CD4-positive, alpha-beta T cell treated with Interleukin-6 for 4 hours (primary cell): ENCODE measurements at regions not wholly inside any gene's neighbourhood (a gene's known extent, or its start where the extent isn't known, plus 50 kb on each side); places are given as distances from the start of the nearest gene placed in this dataset.
A peak's percentile ranks its signal among the peaks of the same experiment; 100 is the strongest.

Experiments used
- DNase-seq: peaks from one replicate; pipeline ENCODE4 v3.0.0-alpha.2; 2020; ENCODE audit warnings: mixed read lengths

DNA sequence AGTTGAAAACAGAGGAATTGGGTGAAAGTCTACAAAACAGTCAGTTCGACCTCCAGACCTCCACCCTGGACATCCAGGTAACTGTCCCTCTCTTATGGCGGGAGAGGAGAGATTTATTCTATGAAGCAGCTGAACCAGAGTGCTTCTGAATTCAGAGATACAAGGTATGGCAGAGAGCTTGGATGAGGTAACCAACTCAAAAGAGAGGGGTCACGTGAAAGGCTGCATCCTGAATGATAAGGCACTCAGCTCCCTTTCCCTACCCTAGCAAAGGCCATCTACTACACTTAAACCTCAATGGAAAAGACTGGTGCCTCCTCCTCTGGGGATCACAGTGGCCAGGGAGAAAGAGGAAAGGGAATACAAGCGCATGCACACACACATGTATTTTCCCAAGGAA lies 88.4 kb upstream of the KCNA3 start:
- no peak for DNase-seq

DNA sequence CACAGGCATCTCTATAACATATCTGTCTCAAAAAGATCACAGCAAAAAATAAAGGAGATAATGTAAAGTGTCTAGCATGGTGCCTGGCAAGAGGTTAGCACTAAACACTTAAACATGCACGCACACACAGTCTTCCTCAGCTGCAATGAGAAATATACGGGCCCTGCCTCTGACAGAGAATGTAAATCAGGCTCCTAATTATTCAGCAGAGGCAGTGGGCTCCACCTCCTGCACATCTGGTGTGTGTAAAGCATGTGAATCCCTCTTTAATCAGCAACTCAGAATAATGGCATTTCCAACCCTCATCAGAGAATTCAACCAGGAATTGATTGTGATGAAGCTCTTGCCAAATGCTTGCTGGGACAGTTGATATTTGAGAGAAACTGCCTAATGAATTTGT lies 85.6 kb upstream of the KCNA3 start:
- no peak for DNase-seq

DNA sequence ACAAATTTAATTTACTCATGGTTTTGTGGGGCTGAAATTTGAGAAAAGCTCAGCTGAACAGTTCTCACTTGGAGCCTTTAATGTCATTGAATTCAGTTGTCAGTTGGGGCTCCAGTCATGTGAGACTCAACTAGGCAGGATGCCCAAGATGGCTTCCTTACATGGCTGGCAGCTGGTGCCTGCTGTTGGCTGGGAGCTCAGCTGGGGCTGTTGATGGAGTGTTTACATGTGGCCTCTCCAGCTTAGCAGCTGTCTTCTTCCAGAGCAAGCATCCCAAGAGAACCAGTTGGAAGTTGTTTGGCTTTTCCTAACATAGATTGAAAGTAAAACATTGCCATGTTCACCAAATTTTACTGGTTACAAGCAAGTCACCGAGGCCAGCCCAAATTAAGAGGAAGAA lies 81.8 kb upstream of the KCNA3 start:
- DNase-seq = no peak

DNA sequence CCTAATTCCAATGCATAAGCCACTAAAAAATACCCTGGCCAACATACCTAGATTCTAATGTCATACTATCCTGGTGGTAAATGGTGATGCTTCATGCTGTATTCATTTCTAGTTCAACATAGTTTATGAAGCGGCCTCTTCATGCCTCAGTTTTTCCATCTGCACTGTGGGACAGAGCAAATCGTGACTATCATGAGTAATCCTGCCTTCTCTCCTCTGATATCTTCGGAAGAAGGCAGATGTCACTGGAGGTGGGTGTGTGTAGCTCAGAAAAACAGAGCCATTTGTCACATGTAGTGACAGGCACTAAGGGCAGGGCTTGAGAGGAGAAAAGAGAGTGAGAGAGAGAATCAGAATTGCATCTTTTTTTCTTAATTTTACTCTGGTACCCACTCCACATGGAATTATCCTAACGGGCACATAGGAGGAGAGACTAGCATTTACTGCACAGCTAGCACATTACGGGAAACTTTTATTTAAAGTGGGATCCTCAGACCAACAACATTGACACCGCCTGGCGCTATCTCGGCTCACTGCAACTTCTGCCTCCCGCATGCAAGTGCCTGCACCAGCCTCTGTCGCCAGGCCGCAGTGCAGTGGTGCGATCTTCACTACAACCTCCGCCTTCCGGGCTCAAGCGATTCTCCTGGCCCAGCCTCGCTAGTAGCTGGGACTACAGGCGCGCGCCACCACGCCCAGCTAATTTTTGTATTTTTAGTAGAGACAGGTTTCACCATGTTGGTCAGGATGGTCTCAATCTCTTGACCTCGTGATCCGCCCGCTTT lies 78.4 kb upstream of the KCNA3 start:
- DNase-seq = no peak

DNA sequence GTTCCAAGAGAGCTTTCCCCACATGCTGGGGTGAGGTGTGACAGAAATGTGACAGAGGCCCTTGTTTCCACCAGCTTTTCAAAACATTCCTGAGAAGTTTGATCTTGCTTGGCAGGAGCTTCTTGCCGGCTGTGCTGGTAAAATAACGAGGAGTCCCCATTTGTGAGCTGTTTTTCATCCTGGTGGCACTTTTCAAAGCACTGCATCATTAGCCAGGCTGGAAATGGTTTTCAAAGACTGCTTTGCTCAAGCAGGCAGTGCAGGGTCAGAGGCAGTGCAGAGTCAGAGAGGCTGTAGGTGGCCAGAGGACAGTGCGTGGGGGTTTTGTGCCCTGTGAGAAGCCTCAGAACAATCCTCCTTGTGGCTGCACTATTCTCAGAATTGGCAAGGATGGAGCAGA lies 75.8 kb upstream of the KCNA3 start:
- DNase-seq = no peak

DNA sequence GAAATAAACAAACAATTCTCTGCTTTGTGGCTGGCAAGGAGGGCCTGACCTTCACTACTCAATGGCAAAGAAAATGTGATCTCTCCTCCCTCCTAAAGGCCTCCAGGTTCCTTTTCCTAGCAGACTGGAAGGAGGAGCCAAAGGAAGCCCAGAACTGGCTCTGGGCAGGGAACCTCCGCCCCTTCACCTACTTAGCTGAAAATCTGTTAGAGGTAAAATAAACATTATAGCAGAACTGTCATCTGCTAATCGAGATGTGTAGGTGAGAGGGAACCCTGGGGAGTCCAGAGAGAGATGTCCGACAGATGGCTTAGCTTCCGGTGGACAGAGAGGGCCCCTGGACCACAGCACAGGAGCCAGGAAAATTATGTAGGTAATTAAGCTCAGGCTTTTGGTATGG lies 75.2 kb upstream of the KCNA3 start:
- no peak for DNase-seq

DNA sequence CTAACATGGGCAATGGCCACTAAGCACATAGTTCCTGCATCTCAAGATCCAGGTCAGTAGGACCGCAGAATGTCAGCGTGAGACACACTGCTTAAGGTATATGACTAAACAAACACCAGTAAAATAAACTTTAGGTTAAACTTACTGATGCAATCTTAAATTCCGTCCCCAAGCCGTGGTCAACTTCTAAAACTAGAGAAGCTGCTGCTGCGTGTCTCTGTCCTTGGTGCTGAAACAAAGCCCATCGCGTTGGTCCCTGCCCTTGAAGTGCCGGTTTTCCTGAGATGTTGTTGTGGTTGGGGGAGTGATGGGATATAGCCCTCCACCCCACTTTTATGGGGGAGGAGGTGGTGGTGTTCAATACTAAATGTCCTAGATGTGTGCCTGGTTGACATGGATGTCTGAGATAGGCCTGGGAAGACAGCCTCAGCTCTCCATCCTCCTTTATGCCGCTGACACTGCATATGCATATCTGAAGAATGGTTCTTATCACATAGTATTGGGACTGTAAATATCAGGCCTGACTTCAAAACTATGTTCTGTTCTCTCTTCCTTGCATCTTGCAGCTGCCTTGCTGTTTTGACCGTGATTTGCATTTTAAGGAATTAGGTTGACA lies 72.0 kb upstream of the KCNA3 start:
- DNase-seq = peak; percentile 67

DNA sequence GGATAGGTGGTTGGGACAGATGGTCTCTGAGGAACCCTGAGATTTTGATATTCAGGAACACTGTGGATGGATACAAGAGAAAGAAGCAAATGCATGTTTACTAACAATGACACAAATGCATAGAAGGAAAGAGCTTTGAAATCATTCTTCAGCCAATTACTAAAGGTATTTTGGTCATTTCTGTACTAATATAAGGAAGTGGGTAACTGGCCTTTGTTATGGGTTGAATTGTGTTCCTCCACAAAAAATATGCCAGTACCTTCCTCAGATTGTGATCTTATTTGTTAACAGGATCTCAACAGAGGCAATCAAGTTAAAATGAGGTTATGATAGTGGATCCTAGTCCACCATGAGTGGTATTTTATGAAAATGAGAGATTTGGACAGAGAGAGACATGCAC lies 68.7 kb upstream of the KCNA3 start:
- DNase-seq = no peak

DNA sequence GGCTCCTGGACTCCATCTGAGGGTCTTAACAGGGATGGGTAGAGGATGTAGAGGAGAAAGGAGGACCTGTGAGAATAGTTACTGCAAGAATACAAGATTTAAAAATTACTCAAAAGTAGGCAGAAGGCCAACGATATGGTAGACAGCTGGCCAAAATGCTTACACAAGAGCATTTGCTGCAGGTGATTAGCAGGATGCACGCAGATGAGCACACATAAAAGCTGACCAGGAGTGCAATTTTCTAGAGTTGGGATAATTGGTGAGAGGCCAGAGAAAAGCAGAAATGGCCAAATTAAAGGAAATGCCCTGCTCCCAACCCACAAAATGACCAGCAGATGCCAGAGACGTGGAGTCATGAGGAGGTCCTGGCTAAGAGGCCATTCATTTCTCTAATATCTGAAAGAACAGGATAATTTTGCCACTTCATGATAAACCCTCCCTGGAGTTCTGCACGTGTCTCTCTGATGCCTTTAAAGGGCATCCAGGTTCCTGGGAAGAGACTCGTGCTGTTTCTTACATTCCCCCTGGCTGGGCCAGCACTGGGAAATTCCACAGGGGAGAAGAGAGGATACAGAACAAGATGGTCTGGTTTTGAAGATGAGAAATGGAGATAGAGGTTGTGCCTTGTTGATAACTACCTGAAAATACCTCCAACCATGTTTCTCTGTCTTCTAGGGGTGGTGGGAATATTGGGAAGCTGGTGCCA lies 62.3 kb upstream of the KCNA3 start:
- DNase-seq = no peak

DNA sequence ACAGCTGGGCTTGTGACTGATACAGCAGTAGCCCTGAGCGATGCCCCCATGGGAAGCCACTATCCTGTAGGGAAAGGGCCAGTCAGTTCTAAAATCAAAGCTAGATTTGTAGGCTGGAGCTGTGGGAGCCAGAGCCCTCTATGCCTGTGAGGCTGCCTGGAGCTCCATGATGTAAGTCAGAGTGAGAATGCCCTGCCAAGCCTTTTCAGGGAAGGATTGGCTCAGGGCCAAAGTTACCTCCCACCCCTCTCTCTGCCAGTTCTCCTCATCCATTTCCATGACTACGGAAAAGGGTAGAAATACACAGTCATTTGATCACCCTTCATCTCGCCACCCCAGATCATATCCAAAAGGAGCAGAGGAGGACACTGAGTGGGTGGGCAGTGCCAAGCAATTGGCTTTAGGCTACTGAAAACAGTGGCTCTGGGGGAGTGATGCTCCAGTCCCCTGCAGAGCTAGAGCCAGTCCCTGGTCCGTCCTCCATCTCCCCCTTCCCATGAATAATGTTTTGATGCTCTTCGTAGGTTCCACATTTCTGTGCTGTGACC lies 59.5 kb upstream of the KCNA3 start:
- no peak for DNase-seq

DNA sequence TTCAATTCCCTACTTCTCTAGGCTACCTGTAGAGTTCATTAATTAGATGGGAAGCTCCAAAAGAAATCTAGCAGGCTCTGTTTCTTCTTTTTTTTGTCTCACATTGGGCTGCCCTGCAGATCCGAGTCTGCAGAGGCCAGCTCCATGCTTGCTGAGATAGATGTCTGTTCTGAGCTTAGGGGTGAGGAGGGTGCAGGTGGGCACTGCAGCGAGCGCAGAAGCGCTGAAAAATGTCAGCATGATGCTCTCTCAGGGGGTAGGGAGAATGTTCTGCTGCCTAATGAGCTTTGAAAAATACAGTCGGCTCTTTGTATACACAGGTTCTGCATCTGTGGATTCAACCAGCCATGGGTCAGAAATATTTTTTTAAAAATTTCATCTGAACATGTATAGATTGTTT lies 56.8 kb upstream of the KCNA3 start:
- no peak for DNase-seq

DNA sequence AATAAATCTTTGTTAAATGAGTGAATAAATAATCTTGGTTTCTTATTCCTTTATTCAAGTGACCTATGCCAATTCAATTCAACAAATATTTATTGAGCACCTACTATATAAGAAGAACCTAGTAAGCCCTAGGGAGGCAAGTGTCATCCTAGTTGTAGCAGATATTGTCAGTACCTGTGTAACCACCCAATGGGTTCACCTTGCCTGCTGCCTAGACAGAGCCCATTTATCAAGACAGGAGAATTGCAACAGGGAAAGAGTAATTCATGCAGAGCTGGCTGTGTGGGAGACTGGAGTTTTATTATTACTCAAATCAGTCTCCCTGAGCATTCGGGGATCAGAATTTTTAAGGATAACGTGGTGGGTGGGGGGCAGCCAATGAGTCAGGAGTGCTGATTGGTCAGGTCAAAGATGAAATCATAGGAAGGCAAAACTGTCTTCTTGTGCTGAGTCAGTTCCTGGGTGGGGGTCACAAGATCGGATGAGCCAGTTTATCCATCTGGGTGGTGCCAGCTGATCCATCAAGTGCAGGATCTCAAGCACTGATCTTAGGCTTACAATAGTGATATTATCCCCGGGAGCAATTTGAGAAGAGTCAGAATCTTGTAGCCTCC lies 53.8 kb upstream of the KCNA3 start:
- no peak for DNase-seq

DNA sequence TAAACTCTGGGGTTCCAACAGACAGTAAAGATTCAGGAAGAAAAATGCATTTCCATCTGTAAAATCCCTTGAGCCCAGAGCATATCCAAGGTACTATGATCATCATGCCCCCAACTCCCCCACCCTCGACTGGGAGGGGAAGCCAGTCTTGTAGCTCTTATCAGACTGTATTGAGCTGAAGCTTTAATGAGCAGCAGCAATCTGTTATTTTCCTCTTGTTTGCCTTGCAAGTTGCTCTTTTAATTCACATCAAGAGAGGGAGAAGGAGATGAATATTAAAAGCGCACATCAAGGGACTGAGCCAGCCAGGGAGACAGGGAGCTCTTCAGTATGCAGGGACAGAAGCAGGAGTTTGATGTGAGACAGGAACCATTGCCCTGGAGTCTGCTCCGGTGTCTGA lies 52.5 kb upstream of the KCNA3 start:
- no peak for DNase-seq

DNA sequence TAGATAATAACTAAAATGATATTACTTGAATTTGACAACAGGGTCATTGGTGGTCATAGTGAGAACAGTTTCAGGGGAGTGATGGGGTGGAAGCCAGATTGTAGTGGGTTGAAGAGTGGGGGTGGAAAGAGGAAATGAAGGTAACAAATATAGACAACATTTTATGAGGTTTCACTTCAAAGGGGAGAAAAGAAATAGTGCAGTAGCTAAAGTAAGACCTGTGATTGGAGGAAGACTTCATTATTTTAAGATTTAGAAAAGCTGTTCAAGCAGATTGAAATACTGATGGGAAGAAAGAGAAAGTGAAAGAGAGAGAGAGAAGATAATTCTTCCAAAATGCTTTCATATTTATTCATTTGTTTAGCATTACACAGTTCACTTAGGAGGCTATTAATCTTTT lies 52.0 kb upstream of the KCNA3 start:
- DNase-seq = no peak
